Common myeloid progenitor, CD34-positive (primary cell): ENCODE measurements at regions not wholly inside any gene's neighbourhood (a gene's known extent, or its start where the extent isn't known, plus 50 kb on each side); places are given as distances from the start of the nearest gene placed in this dataset.
A peak's percentile ranks its signal among the peaks of the same experiment; 100 is the strongest.

ENCODE experiments used
- CTCF ChIA-PET: fragments of 350-600 bp; sonication (Branson Sonifier 250); formaldehyde crosslinking; loops from one replicate; lab custom pipeline; 2021; ENCODE audit warnings: antibody characterized with exemption; lab: Charles Lee
- POLR2A ChIA-PET: fragments of 350-600 bp; sonication (Branson Sonifier 250); formaldehyde crosslinking; loops from one replicate; lab custom pipeline; 2021; ENCODE audit warnings: antibody characterized with exemption; lab: Charles Lee
- DNase-seq, 3 donors: peaks; one replicate each; pipeline versions ENCODE4 v3.0.0 to v3.0.0-alpha.2; 2013
- H3K27ac ChIP-seq, 2 experiments: 1 replicate in 1 of 2; 2 replicates in 1 of 2; pipeline ENCODE4 v1.7.0; 2013; ENCODE audit warnings: inconsistent platforms in 2 of 2, low read length in 2 of 2, mild to moderate bottlenecking in 2 of 2, low read depth in 1 of 2, moderate library complexity in 1 of 2; ENCODE audit not compliant: severe bottlenecking in 2 of 2, insufficient read depth in 1 of 2, poor library complexity in 1 of 2
- H3K27me3 ChIP-seq, 5 experiments: replicated peaks in 2 of 5; 1 replicate in 3 of 5; 2 replicates in 2 of 5; pipeline versions ENCODE4 v1.6.1 to v1.7.0; 2013; ENCODE audit warnings: low read length in 4 of 5, mild to moderate bottlenecking in 2 of 5, moderate library complexity in 2 of 5, inconsistent platforms in 1 of 5; ENCODE audit not compliant: insufficient read depth in 5 of 5, control insufficient read depth in 4 of 5
- H3K36me3 ChIP-seq, 4 experiments: 1 replicate in 2 of 4; 2 replicates in 2 of 4; pipeline versions ENCODE4 v1.6.1 to v1.7.0; 2013; ENCODE audit warnings: low read length in 3 of 4, control low read depth in 1 of 4, mild to moderate bottlenecking in 1 of 4; ENCODE audit not compliant: control insufficient read depth in 4 of 4, insufficient read depth in 4 of 4
- H3K4me1 ChIP-seq, 4 experiments: 1 replicate in 3 of 4; 2 replicates in 1 of 4; pipeline versions ENCODE4 v1.6.1 to v1.7.1; 2013; ENCODE audit warnings: low read length in 3 of 4, mild to moderate bottlenecking in 3 of 4, control low read depth in 1 of 4, inconsistent platforms in 1 of 4, moderate library complexity in 1 of 4; ENCODE audit not compliant: control insufficient read depth in 4 of 4, insufficient read depth in 4 of 4; ENCODE audit errors: control extremely low read depth in 1 of 4
- H3K4me3 ChIP-seq, 7 experiments: 1 replicate in 4 of 7; 2 replicates in 3 of 7; pipeline versions ENCODE4 v1.5.1 to v1.7.0; 2013; ENCODE audit warnings: mild to moderate bottlenecking in 7 of 7, low read length in 6 of 7, moderate library complexity in 6 of 7, inconsistent platforms in 2 of 7, low read depth in 2 of 7, control low read depth in 1 of 7; ENCODE audit not compliant: insufficient read depth in 4 of 7, control insufficient read depth in 1 of 7; ENCODE audit errors: extremely low read depth in 1 of 7
- H3K9me3 ChIP-seq, 5 experiments: 1 replicate in 4 of 5; 2 replicates in 1 of 5; pipeline versions ENCODE4 v1.6.1 to v1.7.1; 2013; ENCODE audit warnings: low read length in 4 of 5, mild to moderate bottlenecking in 2 of 5, inconsistent platforms in 1 of 5, low read depth in 1 of 5, moderate library complexity in 1 of 5; ENCODE audit not compliant: control insufficient read depth in 4 of 5, insufficient read depth in 2 of 5; ENCODE audit errors: control extremely low read depth in 1 of 5
- WGBS: methylation state at CpG from one replicate; pipeline ENCODE4 v1.1.5; 2013; ENCODE audit not compliant: insufficient coverage; 5-methylcytosine and 5-hydroxymethylcytosine counted together

- H3K27me3 ChIP-seq: no peaks in the 10 kb centered on the region
- H3K9me3 ChIP-seq: no peaks in the 10 kb centered on the region
- H3K27ac ChIP-seq: no peak overlapping the region
- 32% methylated on average over 5 of the region's 7 CpGs for WGBS
- no peaks in the 10 kb centered on the region for H3K36me3 ChIP-seq
- ChIA-PET CTCF (no interaction called here), POLR2A (no interaction called here)
- H3K4me1 ChIP-seq: no peaks in the 10 kb centered on the region
- no peak for DNase-seq
- no peak overlapping the region for H3K4me3 ChIP-seq
Observed at GRCh38 chr10:83909001-83909400, 230.3 kb upstream of the GHITM start.

GRCh38 chr10:83915801-83916200, 223.5 kb upstream of the GHITM start:
- ChIA-PET POLR2A (no interaction called here), CTCF (no interaction called here)
- no peak overlapping the region for H3K27ac ChIP-seq
- peaks cover 0 to 4% (median 0%) of the 10 kb centered on the region in 5 experiments for H3K27me3 ChIP-seq
- DNase-seq: no peak
- H3K4me3 ChIP-seq: no peak overlapping the region
- WGBS: 83% methylated on average over 1 of the region's 1 CpG
- no peaks in the 10 kb centered on the region for H3K4me1 ChIP-seq
- H3K36me3 ChIP-seq: no peaks in the 10 kb centered on the region
- H3K9me3 ChIP-seq: no peaks in the 10 kb centered on the region

DNA sequence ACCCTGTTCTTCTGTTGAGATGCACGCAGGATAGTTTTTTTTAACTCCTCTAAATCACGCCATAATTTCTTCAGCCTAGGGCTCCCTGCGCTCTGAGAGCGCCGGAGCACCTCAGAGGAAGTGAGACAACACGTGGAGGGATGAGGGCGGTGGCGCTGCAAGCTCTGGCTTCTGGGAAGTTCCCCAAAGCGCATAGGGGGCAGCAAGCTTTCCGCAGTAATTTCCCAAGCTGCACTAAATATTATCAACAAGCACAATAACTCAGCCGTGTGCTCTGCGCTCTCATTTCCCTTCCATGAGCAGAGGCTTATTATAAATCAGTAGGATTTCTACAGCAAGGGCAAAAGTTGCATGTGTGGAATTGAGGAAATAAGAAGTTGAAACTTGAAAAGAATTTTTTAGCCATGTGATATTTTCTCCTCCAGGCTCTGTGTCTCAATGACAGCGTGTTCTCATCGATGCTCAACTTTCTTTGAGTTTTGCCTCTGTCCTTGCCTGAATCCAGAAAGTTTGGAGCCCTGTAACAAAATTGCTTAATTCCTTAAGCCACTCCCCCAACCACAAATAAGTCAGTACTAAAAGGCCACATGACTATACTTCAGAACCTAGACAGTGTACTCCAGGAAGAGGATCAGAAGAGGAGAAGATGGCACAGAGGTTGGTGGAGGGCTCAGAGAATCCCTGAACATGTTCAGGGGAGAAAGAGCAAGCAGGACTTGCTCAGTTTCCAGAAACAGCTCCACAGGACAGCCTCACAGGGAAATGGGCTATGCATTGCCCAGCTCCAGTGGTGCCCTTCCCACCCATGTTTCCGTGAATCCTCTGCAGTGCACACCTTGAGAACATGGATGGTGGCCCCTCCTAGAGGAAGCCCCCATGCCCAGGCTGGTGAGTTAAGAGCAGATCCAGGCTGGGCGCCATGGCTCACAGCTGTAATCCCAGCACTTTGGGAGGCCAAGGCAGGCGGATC, 221.5 kb upstream of the GHITM start:
- ChIA-PET POLR2A (no interaction called here), CTCF (no interaction called here)
- peak; percentile 11 to 29 (median 26) for DNase-seq
- Histone ChIP-seq H3K4me3 (no peak overlapping the region), H3K9me3 (no peaks in the 10 kb centered on the region), H3K27ac (no peak overlapping the region), H3K36me3 (no peaks in the 10 kb centered on the region), H3K27me3 (peaks cover 0 to 4% (median 0%) of the 10 kb centered on the region in 5 experiments), H3K4me1 (no peaks in the 10 kb centered on the region)
- WGBS: 100% methylated on average over 3 of the region's 17 CpGs

GRCh38 chr10:83919187-83919586, 220.1 kb upstream of the GHITM start:
- H3K4me1 ChIP-seq: no peaks in the 10 kb centered on the region
- peaks cover 0 to 5% (median 0%) of the 10 kb centered on the region in 5 experiments for H3K27me3 ChIP-seq
- no peaks in the 10 kb centered on the region for H3K9me3 ChIP-seq
- CTCF ChIA-PET: no interaction called here
- DNase-seq: no peak
- H3K27ac ChIP-seq: no peak overlapping the region
- H3K4me3 ChIP-seq: no peak overlapping the region
- no CpG with 5 or more reads among the region's 2 CpGs for WGBS
- H3K36me3 ChIP-seq: no peaks in the 10 kb centered on the region
- POLR2A ChIA-PET: no interaction called here

- Histone ChIP-seq H3K36me3 (no peaks in the 10 kb centered on the region), H3K9me3 (peaks cover 0 to 2% (median 0%) of the 10 kb centered on the region in 5 experiments), H3K27ac (no peak overlapping the region), H3K27me3 (peaks cover 0 to 5% (median 3%) of the 10 kb centered on the region in 5 experiments), H3K4me1 (no peaks in the 10 kb centered on the region), H3K4me3 (no peak overlapping the region)
- no peak for DNase-seq
- ChIA-PET POLR2A (no interaction called here), CTCF (no interaction called here)
- 90% methylated on average over 2 of the region's 3 CpGs for WGBS
Observed at GRCh38 chr10:83921984-83922860, 217.1 kb upstream of the GHITM start.

- H3K4me3 ChIP-seq: no peak overlapping the region
- peaks cover 0 to 5% (median 3%) of the 10 kb centered on the region in 5 experiments for H3K27me3 ChIP-seq
- ChIA-PET POLR2A (no interaction called here), CTCF (no interaction called here)
- H3K9me3 ChIP-seq: peaks cover 0 to 2% (median 0%) of the 10 kb centered on the region in 5 experiments
- 45% methylated on average over 5 of the region's 5 CpGs for WGBS
- no peaks in the 10 kb centered on the region for H3K4me1 ChIP-seq
- H3K36me3 ChIP-seq: no peaks in the 10 kb centered on the region
- no peak for DNase-seq
- H3K27ac ChIP-seq: no peak overlapping the region
Observed at GRCh38 chr10:83925133-83925532, 214.2 kb upstream of the GHITM start.
